Liver (tissue), 2 donors: ENCODE measurements at regions not wholly inside any gene's neighbourhood (a gene's known extent, or its start where the extent isn't known, plus 50 kb on each side); places are given as distances from the start of the nearest gene placed in this dataset.

Experiments used
- ATF3 ChIP-seq: IDR thresholded peaks from 2 replicates; pipeline ENCODE4 v1.6.1; 2016; ENCODE audit warnings: antibody characterized with exemption
- JUND ChIP-seq, 2 donors: IDR thresholded peaks; 2 replicates each; pipeline ENCODE4 v1.6.1; 2016; ENCODE audit warnings: antibody characterized with exemption in 2 of 2
- donor health status: healthy.

- no peak for TF ChIP-seq ATF3
- no peak for TF ChIP-seq JUND (IDR thresholded peaks at IDR 0.05)
Measured at GRCh38 chr3:41116851-41117250, 82.5 kb upstream of the CTNNB1 start.
